Choroid plexus epithelial cell (primary cell): ENCODE measurements at regions not wholly inside any gene's neighbourhood (a gene's known extent, or its start where the extent isn't known, plus 50 kb on each side); places are given as distances from the start of the nearest gene placed in this dataset.

ENCODE experiments used
- DNase-seq: peaks from one replicate; pipeline ENCODE4 v3.0.0-alpha.2; 2010; ENCODE audit warnings: low read depth
- H3K4me3 ChIP-seq: 2 replicates; pipeline ENCODE4 v1.5.1; 2011; ENCODE audit warnings: low read depth, mild to moderate bottlenecking, control low read depth, low read length, moderate library complexity
- TF ChIP-seq, protein P1 (sequence below): conservative IDR thresholded peaks from 2 replicates; pipeline ENCODE4 v1.5.1; 2011; ENCODE audit warnings: low read depth, mild to moderate bottlenecking, control low read depth, inconsistent platforms, low read length, moderate library complexity

DNA sequence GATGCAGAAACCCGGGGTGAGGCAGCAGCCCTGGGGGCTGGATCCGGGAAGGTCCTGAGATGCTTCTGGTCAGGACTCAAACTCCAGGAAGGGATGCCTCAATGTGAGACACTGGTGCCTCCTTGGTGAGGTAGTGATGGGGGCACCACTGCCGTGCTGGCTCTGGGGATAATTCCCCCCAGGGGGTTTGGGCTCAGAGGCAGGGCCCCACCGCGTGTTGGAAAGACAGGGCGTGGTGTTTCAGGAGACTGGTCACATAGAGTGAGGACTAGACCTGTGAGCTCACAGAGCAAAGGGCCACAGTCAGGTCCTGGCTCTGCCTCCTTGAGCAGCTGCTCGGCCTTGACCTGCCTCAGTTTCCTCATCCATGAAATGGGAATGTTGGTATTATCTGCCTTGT, 361.9 kb downstream of the GLRX3 start:
- TF ChIP-seq, protein P1, sequence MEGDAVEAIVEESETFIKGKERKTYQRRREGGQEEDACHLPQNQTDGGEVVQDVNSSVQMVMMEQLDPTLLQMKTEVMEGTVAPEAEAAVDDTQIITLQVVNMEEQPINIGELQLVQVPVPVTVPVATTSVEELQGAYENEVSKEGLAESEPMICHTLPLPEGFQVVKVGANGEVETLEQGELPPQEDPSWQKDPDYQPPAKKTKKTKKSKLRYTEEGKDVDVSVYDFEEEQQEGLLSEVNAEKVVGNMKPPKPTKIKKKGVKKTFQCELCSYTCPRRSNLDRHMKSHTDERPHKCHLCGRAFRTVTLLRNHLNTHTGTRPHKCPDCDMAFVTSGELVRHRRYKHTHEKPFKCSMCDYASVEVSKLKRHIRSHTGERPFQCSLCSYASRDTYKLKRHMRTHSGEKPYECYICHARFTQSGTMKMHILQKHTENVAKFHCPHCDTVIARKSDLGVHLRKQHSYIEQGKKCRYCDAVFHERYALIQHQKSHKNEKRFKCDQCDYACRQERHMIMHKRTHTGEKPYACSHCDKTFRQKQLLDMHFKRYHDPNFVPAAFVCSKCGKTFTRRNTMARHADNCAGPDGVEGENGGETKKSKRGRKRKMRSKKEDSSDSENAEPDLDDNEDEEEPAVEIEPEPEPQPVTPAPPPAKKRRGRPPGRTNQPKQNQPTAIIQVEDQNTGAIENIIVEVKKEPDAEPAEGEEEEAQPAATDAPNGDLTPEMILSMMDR: no peak
- DNase-seq: no peak

GRCh38 chr10:130498934-130499333, 362.7 kb downstream of the GLRX3 start:
- DNase-seq: no peak
- no peak overlapping the region for H3K4me3 ChIP-seq
- TF ChIP-seq, protein P1: no peak

More for the DNA sequence above, 361.9 kb downstream of the GLRX3 start:
- H3K4me3 ChIP-seq: no peak overlapping the region

DNA sequence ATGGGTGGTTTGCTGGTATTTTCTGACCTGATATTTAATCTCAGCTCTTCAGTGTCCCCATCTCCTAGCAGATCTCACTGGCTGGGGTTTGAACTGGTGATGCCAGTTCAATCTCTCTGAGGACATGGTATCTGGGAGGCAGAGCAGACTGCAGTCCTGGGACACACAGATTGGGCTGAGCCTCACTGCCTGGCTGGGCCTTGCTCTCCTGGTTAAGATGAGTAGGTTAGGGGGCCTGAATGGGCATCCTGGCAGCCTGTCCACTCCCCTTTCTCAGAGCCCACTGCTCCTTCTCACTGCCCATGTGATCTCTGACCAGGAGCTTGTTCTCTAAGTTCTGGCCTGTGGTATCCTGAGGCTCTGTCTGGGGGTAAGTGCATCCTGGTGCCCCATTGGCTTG, 363.4 kb downstream of the GLRX3 start:
- DNase-seq: no peak
- no peak overlapping the region for H3K4me3 ChIP-seq
- TF ChIP-seq, protein P1: no peak

DNA sequence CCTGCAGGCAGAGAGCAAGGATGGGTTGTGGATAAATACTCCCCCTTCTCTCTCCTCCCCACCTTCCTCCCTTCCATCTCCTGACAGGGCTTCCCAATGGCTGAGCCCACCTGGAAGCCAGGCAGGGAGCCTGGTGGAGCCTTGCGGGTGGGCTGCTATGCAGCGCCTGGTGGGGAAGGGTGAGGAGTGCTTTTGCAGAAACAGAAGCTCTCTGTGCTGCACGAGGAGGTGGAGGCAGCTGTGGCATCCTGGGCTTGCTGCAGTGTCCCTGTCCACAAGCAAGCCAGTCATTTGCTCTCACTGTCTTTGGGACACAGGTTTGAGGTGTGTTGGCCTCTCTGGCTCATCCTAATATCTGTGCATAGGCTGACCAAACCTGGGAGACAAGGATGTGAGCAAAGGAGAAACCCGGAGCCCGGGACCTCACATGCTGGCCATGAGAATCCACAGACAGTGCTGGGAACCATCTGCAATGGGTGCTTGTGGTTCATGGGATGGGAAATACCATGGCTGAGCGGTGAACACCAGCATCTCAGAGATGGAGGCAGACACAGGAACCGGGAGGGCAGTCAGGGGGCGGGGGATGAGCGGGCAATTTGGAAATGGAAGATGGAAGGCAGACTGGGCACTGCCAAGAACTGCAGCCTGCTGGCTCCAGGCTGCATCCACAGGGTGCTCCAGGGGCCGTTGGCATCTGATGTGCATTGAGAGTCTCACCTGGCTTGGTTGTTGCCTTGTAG, 364.2 kb downstream of the GLRX3 start:
- H3K4me3 ChIP-seq: no peak overlapping the region
- TF ChIP-seq, protein P1: no peak
- no peak for DNase-seq

GRCh38 chr10:130507461-130507860, 371.3 kb downstream of the GLRX3 start:
- no peak for DNase-seq
- H3K4me3 ChIP-seq: no peak overlapping the region
- TF ChIP-seq, protein P1: no peak

GRCh38 chr10:130509881-130510689, 373.9 kb downstream of the GLRX3 start:
- DNase-seq: no peak
- TF ChIP-seq, protein P1: no peak
- H3K4me3 ChIP-seq: no peak overlapping the region
